ENCODE measurements at regions not wholly inside any gene's neighbourhood (a gene's known extent, or its start where the extent isn't known, plus 50 kb on each side); places are given as distances from the start of the nearest gene placed in this dataset.

GRCh38 chr9:1747417-1747967 lies 267.7 kb upstream of the SMARCA2 start:
- no peak for ATAC-seq
- intact Hi-C loops (cut with DNase I), result no loop called here
- no peak for DNase-seq (ENCODE audit: low spot score)

- ATAC-seq (no peak), DNase-seq (ENCODE audit: low spot score) (no peak)
- intact Hi-C loops (cut with DNase I), result no loop called here
These were observed 266.7 kb upstream of the SMARCA2 start for GRCh38 chr9:1748407-1748806.

GRCh38 chr9:1757186-1757585 lies 258.0 kb upstream of the SMARCA2 start:
- DNase-seq (ENCODE audit: low spot score) (no peak), ATAC-seq (no peak)
- intact Hi-C loops (cut with DNase I), result no loop called here

- ATAC-seq (no peak), DNase-seq (ENCODE audit: low spot score) (no peak)
- intact Hi-C loops (cut with DNase I), result no loop called here
These were observed 256.1 kb upstream of the SMARCA2 start for GRCh38 chr9:1759009-1759408.

GRCh38 chr9:1759771-1760300 lies 255.3 kb upstream of the SMARCA2 start:
- ATAC-seq (no peak), DNase-seq (ENCODE audit: low spot score) (no peak)
- intact Hi-C loops (cut with DNase I), result no loop called here

GRCh38 chr9:1761807-1762206 lies 253.3 kb upstream of the SMARCA2 start:
- ATAC-seq, result no peak
- no peak for DNase-seq (ENCODE audit: low spot score)
- intact Hi-C loops (cut with DNase I), result no loop called here

GRCh38 chr9:1766042-1766441 lies 249.1 kb upstream of the SMARCA2 start:
- intact Hi-C loops (cut with DNase I), result no loop called here
- DNase-seq (ENCODE audit: low spot score), result no peak
- ATAC-seq, result no peak

- no peak for ATAC-seq
- no peak for DNase-seq (ENCODE audit: low spot score)
- intact Hi-C loops (cut with DNase I), result no loop called here
These were observed 246.6 kb upstream of the SMARCA2 start for GRCh38 chr9:1768561-1768960.

GRCh38 chr9:1771094-1771789 lies 243.9 kb upstream of the SMARCA2 start:
- intact Hi-C loops (cut with DNase I), result no loop called here
- DNase-seq (ENCODE audit: low spot score) (no peak), ATAC-seq (no peak)

- intact Hi-C loops (cut with DNase I), result no loop called here
- ATAC-seq, result no peak
- no peak for DNase-seq (ENCODE audit: low spot score)
These were observed 239.9 kb upstream of the SMARCA2 start for GRCh38 chr9:1775230-1775629.

GRCh38 chr9:1776668-1777067 lies 238.5 kb upstream of the SMARCA2 start:
- ATAC-seq, result no peak
- intact Hi-C loops (cut with DNase I), result no loop called here
- DNase-seq (ENCODE audit: low spot score), result no peak

GRCh38 chr9:1791191-1791590 lies 224.0 kb upstream of the SMARCA2 start:
- no peak for DNase-seq (ENCODE audit: low spot score)
- intact Hi-C loops (cut with DNase I), result no loop called here
- ATAC-seq, result no peak

GRCh38 chr9:1794547-1795270 lies 220.4 kb upstream of the SMARCA2 start:
- no peak for ATAC-seq
- DNase-seq (ENCODE audit: low spot score), result no peak
- intact Hi-C loops (cut with DNase I), result no loop called here

- no peak for ATAC-seq
- DNase-seq (ENCODE audit: low spot score), result no peak
- intact Hi-C loops (cut with DNase I), result no loop called here
These were observed 210.8 kb upstream of the SMARCA2 start for GRCh38 chr9:1804128-1804865.

GRCh38 chr9:1829719-1830118 lies 185.4 kb upstream of the SMARCA2 start:
- no peak for ATAC-seq
- DNase-seq (ENCODE audit: low spot score), result no peak
- intact Hi-C loops (cut with DNase I), result no loop called here

GRCh38 chr9:1832960-1833359 lies 182.2 kb upstream of the SMARCA2 start:
- DNase-seq (ENCODE audit: low spot score) (no peak), ATAC-seq (no peak)
- intact Hi-C loops (cut with DNase I), result no loop called here

GRCh38 chr9:1837453-1838084 lies 177.6 kb upstream of the SMARCA2 start:
- ATAC-seq (no peak), DNase-seq (ENCODE audit: low spot score) (no peak)
- intact Hi-C loops (cut with DNase I), result no loop called here

- ATAC-seq (no peak), DNase-seq (ENCODE audit: low spot score) (no peak)
- intact Hi-C loops (cut with DNase I), result no loop called here
These were observed 175.2 kb upstream of the SMARCA2 start for GRCh38 chr9:1839909-1840308.

GRCh38 chr9:1845425-1845824 lies 169.7 kb upstream of the SMARCA2 start:
- ATAC-seq (no peak), DNase-seq (ENCODE audit: low spot score) (no peak)
- intact Hi-C loops (cut with DNase I), result no loop called here

All from sciatic nerve (tissue), 2 donors.